ENCODE measurements at regions not wholly inside any gene's neighbourhood (a gene's known extent, or its start where the extent isn't known, plus 50 kb on each side); places are given as distances from the start of the nearest gene placed in this dataset.

- Histone ChIP-seq H3K9me3 (no peaks in the 10 kb centered on the region), H3K4me1 (no peaks in the 10 kb centered on the region), H3K4me3 (no peak overlapping the region), H3K36me3 (no peaks in the 10 kb centered on the region), H3K27ac (no peak overlapping the region), H3K27me3 (no peaks in the 10 kb centered on the region)
- intact Hi-C loops (cut with DNase I): no loop called here
- DNase-seq (ENCODE audit: low spot score in 2 of 2): no peak
- no peak for TF ChIP-seq CTCF (IDR thresholded peaks at IDR 0.05)
Observed at GRCh38 chr5:3709068-3709716, 113.6 kb downstream of the IRX1 start.

GRCh38 chr5:3709717-3710348 is 114.2 kb downstream of the IRX1 start:
- H3K27ac ChIP-seq: no peak overlapping the region
- H3K27me3 ChIP-seq: no peaks in the 10 kb centered on the region
- H3K4me3 ChIP-seq: no peak overlapping the region
- no peak for DNase-seq (ENCODE audit: low spot score in 2 of 2)
- TF ChIP-seq CTCF (IDR thresholded peaks at IDR 0.05): no peak
- intact Hi-C loops (cut with DNase I): no loop called here
- H3K36me3 ChIP-seq: no peaks in the 10 kb centered on the region
- no peaks in the 10 kb centered on the region for H3K4me1 ChIP-seq
- no peaks in the 10 kb centered on the region for H3K9me3 ChIP-seq

- H3K27ac ChIP-seq: no peak overlapping the region
- H3K4me3 ChIP-seq: no peak overlapping the region
- no peaks in the 10 kb centered on the region for H3K4me1 ChIP-seq
- no peaks in the 10 kb centered on the region for H3K9me3 ChIP-seq
- TF ChIP-seq CTCF (IDR thresholded peaks at IDR 0.05): no peak
- no peaks in the 10 kb centered on the region for H3K27me3 ChIP-seq
- intact Hi-C loops (cut with DNase I): no loop called here
- no peaks in the 10 kb centered on the region for H3K36me3 ChIP-seq
- no peak for DNase-seq (ENCODE audit: low spot score in 2 of 2)
Observed at GRCh38 chr5:3715062-3715461, 119.4 kb downstream of the IRX1 start.

- no peak for TF ChIP-seq CTCF (IDR thresholded peaks at IDR 0.05)
- Histone ChIP-seq H3K4me3 (no peak overlapping the region), H3K36me3 (no peaks in the 10 kb centered on the region), H3K27ac (no peak overlapping the region), H3K4me1 (no peaks in the 10 kb centered on the region), H3K9me3 (no peaks in the 10 kb centered on the region), H3K27me3 (no peaks in the 10 kb centered on the region)
- DNase-seq (ENCODE audit: low spot score in 2 of 2): no peak
- intact Hi-C loops (cut with DNase I): no loop called here
Observed at GRCh38 chr5:3729631-3730030, 134.0 kb downstream of the IRX1 start.

- no peaks in the 10 kb centered on the region for H3K4me1 ChIP-seq
- no peaks in the 10 kb centered on the region for H3K9me3 ChIP-seq
- no peaks in the 10 kb centered on the region for H3K36me3 ChIP-seq
- no peak for TF ChIP-seq CTCF (IDR thresholded peaks at IDR 0.05)
- intact Hi-C loops (cut with DNase I): no loop called here
- H3K27ac ChIP-seq: no peak overlapping the region
- DNase-seq (ENCODE audit: low spot score in 2 of 2): no peak
- no peaks in the 10 kb centered on the region for H3K27me3 ChIP-seq
- no peak overlapping the region for H3K4me3 ChIP-seq
Observed at GRCh38 chr5:3734632-3735031, 139.0 kb downstream of the IRX1 start.
